Panc1 (cell line): ENCODE measurements at regions not wholly inside any gene's neighbourhood (a gene's known extent, or its start where the extent isn't known, plus 50 kb on each side); places are given as distances from the start of the nearest gene placed in this dataset.

Experiments used
- ATAC-seq: fragments of 200-7000 bp; cut with Tn5 transposase; 2 replicates; pipeline ENCODE4 v1.9.1; 2020; ENCODE audit warnings: mild to moderate bottlenecking, moderate library complexity
- BruUV-seq: library from RNA; stranded (reverse); fragments of 400-500 nt; replicated peaks from 2 replicates; lab custom pipeline; 2021; lab: Mats Ljungman, UMichigan
- CTCF ChIA-PET: fragments of 300-600 bp; sonication (Branson Sonifier 250); formaldehyde crosslinking; loops from one replicate; lab custom pipeline; 2022; ENCODE audit warnings: antibody characterized with exemption; lab: Charles Lee
- POLR2A ChIA-PET: fragments of 300-600 bp; sonication (Branson Sonifier 250); formaldehyde crosslinking; loops from one replicate; lab custom pipeline; 2022; ENCODE audit warnings: antibody characterized with exemption; lab: Charles Lee
- DNase-seq: peaks from one replicate; pipeline ENCODE4 v3.0.0-alpha.2; 2010; ENCODE audit warnings: low read depth, low spot score
- H3K27ac ChIP-seq: 2 replicates; pipeline ENCODE4 v1.5.1; 2011; ENCODE audit warnings: mild to moderate bottlenecking, low read length, inconsistent platforms
- H3K27me3 ChIP-seq: fragments of 200-500 bp; sonication (Bioruptor generic); 2 replicates; pipeline ENCODE4 v1.6.0; 2014; ENCODE audit warnings: low read length, inconsistent platforms; ENCODE audit not compliant: control insufficient read depth, insufficient read depth
- H3K36me3 ChIP-seq: fragments of 200-500 bp; sonication (Bioruptor generic); 2 replicates; pipeline ENCODE4 v1.5.1; 2014; ENCODE audit warnings: inconsistent platforms, mild to moderate bottlenecking, low read length, moderate library complexity; ENCODE audit not compliant: control insufficient read depth, insufficient read depth
- H3K4me1 ChIP-seq: 2 replicates; pipeline ENCODE4 v1.5.1; 2011; ENCODE audit warnings: inconsistent platforms, mild to moderate bottlenecking, low read length, moderate library complexity; ENCODE audit not compliant: control insufficient read depth, insufficient read depth
- H3K4me3 ChIP-seq, 2 experiments: 2 replicates each; pipeline ENCODE4 v1.5.1; 2011 to 2012; ENCODE audit warnings: low read depth in 2 of 2, low read length in 2 of 2, mild to moderate bottlenecking in 2 of 2, inconsistent platforms in 1 of 2, moderate library complexity in 1 of 2
- H3K9me3 ChIP-seq: fragments of 200-500 bp; sonication (Bioruptor generic); 2 replicates; pipeline ENCODE4 v1.5.1; 2014; ENCODE audit warnings: low read depth, mild to moderate bottlenecking, inconsistent platforms, low read length, moderate library complexity; ENCODE audit not compliant: control insufficient read depth, insufficient read depth
- CTCF ChIP-seq: fragments of 450-650 bp; IDR thresholded peaks from 2 replicates; pipeline ENCODE4 v1.5.1; 2017; ENCODE audit warnings: mild to moderate bottlenecking
- POLR2AphosphoS5 ChIP-seq: IDR thresholded peaks from 2 replicates; pipeline ENCODE4 v1.6.1; 2012; ENCODE audit warnings: mild to moderate bottlenecking, low read depth, low read length, moderate library complexity
- REST ChIP-seq, 2 experiments: IDR thresholded peaks; 2 replicates each; pipeline ENCODE4 v1.6.1; 2011 to 2012; ENCODE audit warnings: low read depth in 2 of 2, control low read depth in 1 of 2, low read length in 1 of 2, mild to moderate bottlenecking in 1 of 2, moderate library complexity in 1 of 2; ENCODE audit not compliant: insufficient read depth in 1 of 2
- SIN3A ChIP-seq: IDR thresholded peaks from 2 replicates; pipeline ENCODE4 v1.6.1; 2012; ENCODE audit warnings: low read depth, mild to moderate bottlenecking, low read length, moderate library complexity, borderline replicate concordance; ENCODE audit not compliant: insufficient read depth
- TCF7L2 ChIP-seq: IDR thresholded peaks from 2 replicates; pipeline ENCODE4 v1.6.1; 2011; ENCODE audit warnings: mild to moderate bottlenecking, low read depth, low read length, inconsistent platforms
- in situ Hi-C: cut with HindIII; loops from 2 replicates; pipeline ENCODE4 v1.10.0; 2016; ENCODE audit warnings: low sequenced_read_pairs, low pct_unique_long_range_greater_than_20kb
- intact Hi-C: fragments of 100-400 bp; cut with micrococcal nuclease; formaldehyde crosslinking; loops from one replicate; pipeline ENCODE4 v1.10.0; 2022; ENCODE audit not compliant: unreplicated experiment

- Histone ChIP-seq H3K4me1 (no peaks in the 10 kb centered on the region), H3K27ac (no peak overlapping the region), H3K36me3 (no peaks in the 10 kb centered on the region), H3K4me3 (no peak overlapping the region), H3K9me3 (no peaks in the 10 kb centered on the region), H3K27me3 (no peaks in the 10 kb centered on the region)
- DNase-seq (no peak), ATAC-seq (no peak)
- POLR2A ChIA-PET, result no interaction called here
- CTCF ChIA-PET, result no interaction called here
- no TSS peak for BruUV-seq
- in situ Hi-C loops (no loop called here), intact Hi-C loops (no loop called here)
- TF ChIP-seq REST (IDR thresholded peaks at IDR 0.05; ENCODE audit: insufficient read depth in 1 of 2, low read depth in 2 of 2, low read length in 1 of 2) (no peak), POLR2AphosphoS5 (no peak)
These were observed 156.4 kb downstream of the TMEM18 start for GRCh38 chr2:520663-521340.

GRCh38 chr2:516944-517343, 160.3 kb downstream of the TMEM18 start:
- TF ChIP-seq TCF7L2, result no peak
- TF ChIP-seq REST (IDR thresholded peaks at IDR 0.05; ENCODE audit: insufficient read depth in 1 of 2, low read depth in 2 of 2, low read length in 1 of 2), result no peak
- no peak for TF ChIP-seq POLR2AphosphoS5
- no peak for TF ChIP-seq SIN3A
- TF ChIP-seq CTCF, result no peak
- in situ Hi-C loops, result no loop called here

More at GRCh38 chr2:516944-517343, 160.3 kb downstream of the TMEM18 start:
- DNase-seq, result no peak
- Histone ChIP-seq H3K27me3 (no peaks in the 10 kb centered on the region), H3K9me3 (no peaks in the 10 kb centered on the region), H3K27ac (no peak overlapping the region), H3K36me3 (no peaks in the 10 kb centered on the region), H3K4me3 (no peak overlapping the region), H3K4me1 (no peaks in the 10 kb centered on the region)
- ATAC-seq, result no peak
- ChIA-PET POLR2A (no interaction called here), CTCF (no interaction called here)
- BruUV-seq, result no TSS peak
- intact Hi-C loops, result no loop called here
